OCI-LY1 (cell line): ENCODE measurements at regions not wholly inside any gene's neighbourhood (a gene's known extent, or its start where the extent isn't known, plus 50 kb on each side); places are given as distances from the start of the nearest gene placed in this dataset.

Experiments used
- CTCF ChIP-seq: fragments of 200-600 bp; sonication (generic), shearing (Covaris generic); IDR thresholded peaks from 2 replicates; pipeline ENCODE4 v1.5.1; 2017; ENCODE audit warnings: mild to moderate bottlenecking, antibody characterized with exemption, low read length, moderate library complexity, mixed read lengths
- EZH2 ChIP-seq: fragments of 200-600 bp; sonication (generic), shearing (Covaris generic); IDR thresholded peaks from 2 replicates; pipeline ENCODE4 v1.8.0; 2017; ENCODE audit warnings: borderline replicate concordance, mixed run types, mild to moderate bottlenecking, antibody characterized with exemption, low read length, moderate library complexity, mixed read lengths

- TF ChIP-seq CTCF (no peak), EZH2 (no peak)
Observed at GRCh38 chr2:6700335-6700734, 165.4 kb downstream of the CMPK2 start.
